NCI-H1694 (cell line): ENCODE measurements at regions not wholly inside any gene's neighbourhood (a gene's known extent, or its start where the extent isn't known, plus 50 kb on each side); places are given as distances from the start of the nearest gene placed in this dataset.
"Not testable (repeated sequence)": the region's sequence is repeated elsewhere in the genome, so short reads cannot be mapped to it uniquely, and the experiment has no call there.

ENCODE experiments used
- DNase-seq: peaks from one replicate; lab custom pipeline; 2025; lab: John Stamatoyannopoulos, UW

GRCh38 chr12:13440844-13441243 lies 244.3 kb downstream of the EMP1 start:
- no peak for DNase-seq

- DNase-seq = no peak
These were observed 241.0 kb downstream of the EMP1 start for GRCh38 chr12:13437541-13437940.

- DNase-seq = no peak
These were observed 240.3 kb downstream of the EMP1 start for GRCh38 chr12:13436696-13437391.

- no peak for DNase-seq
These were observed 239.7 kb downstream of the EMP1 start for GRCh38 chr12:13436182-13436581.

- DNase-seq = no peak
These were observed 238.9 kb downstream of the EMP1 start for GRCh38 chr12:13435235-13435933.

DNA sequence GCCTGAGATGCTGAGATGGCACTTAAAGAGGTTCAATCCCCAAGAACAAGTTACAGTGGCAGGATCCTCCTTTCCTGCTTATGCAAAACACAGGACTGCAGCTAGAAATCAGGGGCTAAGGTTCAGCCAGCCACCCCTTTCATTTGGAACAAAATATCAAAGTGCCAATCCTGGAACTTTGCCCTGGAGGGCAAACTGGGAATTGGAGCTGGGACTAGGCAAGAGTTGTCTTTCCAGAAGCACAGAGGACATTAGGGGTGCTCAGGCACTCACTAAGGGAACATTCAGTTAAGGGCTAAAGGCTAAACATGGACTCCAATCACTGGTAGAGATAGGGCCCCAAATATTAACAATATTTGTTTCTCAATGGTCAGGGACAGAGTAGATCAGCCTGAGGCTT lies 237.2 kb downstream of the EMP1 start:
- no peak for DNase-seq

DNA sequence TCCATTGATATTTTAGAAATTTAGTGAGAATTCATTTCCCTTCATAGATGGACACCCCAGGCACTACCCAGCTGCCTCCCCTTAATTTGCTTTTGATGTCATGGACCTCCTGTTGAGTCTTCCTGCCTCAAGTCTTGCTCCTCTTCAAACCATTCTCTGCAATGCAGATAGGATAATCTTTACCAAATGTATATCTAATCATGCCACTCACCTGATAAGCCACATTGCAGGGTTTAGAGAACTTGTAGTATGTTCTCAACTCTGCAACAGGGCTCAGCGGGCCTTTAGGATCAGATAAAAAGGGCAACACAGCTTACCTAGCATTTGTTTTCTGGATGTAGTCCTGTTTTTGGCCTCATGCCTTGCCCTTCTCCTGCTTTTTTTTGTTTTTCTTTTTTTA lies 234.5 kb downstream of the EMP1 start:
- no peak for DNase-seq

- peak; percentile 98 for DNase-seq
These were observed 232.2 kb downstream of the EMP1 start for GRCh38 chr12:13428538-13429265.

- DNase-seq = no peak
These were observed 229.2 kb downstream of the EMP1 start for GRCh38 chr12:13425766-13426165.

GRCh38 chr12:13422291-13422690 lies 225.8 kb downstream of the EMP1 start:
- DNase-seq = no peak

- DNase-seq = no peak
These were observed 221.0 kb downstream of the EMP1 start for GRCh38 chr12:13417516-13417915.

DNA sequence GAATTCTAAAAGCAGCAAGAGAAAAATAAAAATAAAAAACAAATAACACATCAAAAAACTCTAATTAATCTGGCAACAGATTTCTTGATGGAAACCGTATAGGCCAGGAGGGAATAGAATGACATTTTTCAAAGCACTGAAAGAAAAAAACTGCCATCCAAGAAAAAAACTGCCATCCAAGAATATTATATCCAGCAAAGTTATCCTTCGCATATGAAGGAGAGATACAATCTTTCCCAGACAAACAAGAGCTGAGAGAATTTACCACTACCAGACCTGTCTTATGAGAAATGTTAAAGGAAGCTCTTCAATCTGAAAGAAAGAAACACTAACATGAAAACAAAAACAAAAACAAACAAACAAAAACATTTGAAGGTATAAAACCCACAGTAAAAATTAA lies 214.8 kb downstream of the EMP1 start:
- DNase-seq = no peak

GRCh38 chr12:13405961-13406703 lies 209.6 kb downstream of the EMP1 start:
- DNase-seq = no peak

DNA sequence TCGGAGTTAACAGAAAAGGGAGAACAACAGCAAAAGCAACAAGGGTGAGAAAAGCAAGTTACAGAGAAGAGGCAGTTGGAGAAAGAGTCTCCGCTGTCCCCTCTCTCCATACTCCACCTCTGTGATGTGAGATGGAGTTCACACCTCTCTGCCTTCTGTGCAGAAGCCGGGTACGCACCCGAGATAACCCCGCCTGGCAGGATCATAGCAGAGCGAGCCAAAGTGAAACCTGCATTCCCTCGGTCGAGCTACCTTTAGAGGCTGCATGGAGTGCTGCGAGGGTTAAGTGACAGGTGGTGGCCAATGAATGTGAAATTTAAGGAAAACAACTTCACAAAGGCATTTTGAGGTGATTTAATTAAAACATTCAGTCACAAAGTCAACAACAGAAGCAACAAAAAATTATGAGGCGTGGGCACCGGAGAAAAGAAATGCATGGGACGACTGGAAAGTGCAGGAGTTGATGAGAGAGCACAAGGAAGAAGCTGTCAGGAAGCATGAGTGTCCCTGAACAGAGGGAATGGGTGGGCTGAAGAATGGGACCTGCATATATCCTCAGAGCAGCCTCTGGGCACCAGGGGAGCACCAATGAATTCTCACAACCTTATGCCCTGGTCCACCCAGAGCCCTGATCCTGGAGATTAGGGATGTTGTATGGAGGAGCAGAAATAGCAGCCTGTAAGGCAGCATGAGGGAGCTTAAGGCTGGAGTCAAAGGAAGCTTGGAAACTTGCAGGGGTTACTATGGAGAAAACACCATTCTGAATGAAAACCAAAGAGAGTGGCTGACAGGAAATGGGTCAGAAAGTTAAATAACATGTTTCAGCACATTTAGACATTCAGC lies 208.3 kb downstream of the EMP1 start:
- DNase-seq = no peak

DNA sequence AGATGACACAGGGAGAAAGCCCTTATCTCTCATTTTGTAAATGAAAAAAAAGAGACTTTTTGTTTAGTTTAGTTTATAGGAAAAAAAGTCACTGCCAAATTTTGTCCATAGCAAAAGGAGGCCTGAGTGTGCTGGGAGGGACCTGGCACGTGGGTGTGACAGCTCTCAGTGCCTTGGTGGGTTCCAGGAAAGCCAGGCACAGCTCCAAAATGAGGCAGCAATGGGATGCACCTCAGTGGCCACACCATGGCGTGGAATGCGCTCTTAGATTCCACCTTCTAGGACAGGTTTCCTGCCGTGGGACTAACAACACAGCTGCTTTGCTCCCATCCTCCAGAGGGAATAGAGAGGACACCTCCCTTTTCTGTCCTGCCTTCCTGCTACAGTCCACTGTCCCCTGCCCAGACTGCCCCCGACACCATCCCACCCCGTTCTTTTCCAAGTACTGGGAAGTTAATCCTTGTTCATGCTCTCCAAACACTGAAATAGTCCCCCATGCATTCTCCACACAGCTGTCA lies 207.6 kb downstream of the EMP1 start:
- DNase-seq = no peak

DNA sequence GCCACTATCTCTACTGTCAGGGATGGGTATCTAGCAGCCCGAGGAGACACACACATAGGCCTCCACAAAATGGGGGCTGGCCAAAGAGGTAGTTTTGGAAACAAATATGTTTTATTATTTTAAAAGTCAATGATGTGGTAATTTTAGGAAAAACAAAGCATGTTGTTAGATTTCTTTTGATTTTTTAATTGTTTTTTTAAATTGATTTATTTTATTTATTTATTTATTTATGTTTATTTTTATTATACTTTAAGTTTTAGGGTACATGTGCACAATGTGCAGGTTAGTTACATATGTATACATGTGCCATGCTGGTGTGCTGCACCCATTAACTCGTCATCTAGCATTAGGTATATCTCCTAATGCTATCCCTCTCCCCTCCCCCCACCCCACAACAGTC lies 194.8 kb downstream of the EMP1 start:
- DNase-seq = not testable (repeated sequence)

DNA sequence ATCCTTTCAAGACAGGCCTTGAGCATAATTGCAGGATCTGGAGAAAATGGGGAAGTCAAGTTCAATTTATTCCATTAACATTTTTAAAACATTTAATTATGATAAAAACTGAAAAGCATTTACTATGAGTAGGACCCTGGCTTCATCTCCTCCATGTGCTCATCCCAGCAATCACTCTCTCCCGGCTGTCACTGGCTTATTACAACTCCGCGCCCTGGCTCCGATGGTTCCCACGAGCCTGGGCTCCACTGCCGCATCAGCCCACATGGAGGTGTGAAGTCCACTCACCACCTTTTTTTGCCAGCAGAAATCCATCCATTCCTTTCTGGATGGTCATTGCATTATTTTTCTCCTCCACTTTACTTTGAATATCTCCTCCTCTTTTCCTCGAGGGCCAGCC lies 194.4 kb downstream of the EMP1 start:
- no peak for DNase-seq

DNA sequence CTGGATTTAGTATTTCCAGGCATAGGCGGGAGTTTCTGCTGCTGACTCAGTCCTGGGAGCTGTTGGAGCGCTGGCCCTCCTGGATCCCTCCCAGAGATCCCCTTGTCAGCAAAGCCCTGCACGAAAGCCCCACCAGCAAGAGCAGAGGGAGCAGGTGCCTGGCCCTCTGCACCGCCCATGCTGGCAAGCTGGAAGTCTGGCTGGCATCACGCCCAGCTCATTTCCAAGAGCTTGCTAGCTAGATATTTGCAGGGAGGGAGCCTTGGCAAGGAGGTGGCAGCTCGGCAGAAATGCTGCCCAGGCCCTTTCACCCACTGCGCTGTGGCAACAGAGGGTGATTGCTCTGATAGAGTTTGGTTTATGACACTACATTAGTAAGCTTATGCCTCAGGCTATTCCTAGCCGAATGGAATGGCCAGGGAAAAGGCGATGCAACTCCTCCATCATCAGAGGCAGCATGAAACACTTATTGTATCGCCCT lies 193.9 kb downstream of the EMP1 start:
- peak; percentile 99 for DNase-seq

DNA sequence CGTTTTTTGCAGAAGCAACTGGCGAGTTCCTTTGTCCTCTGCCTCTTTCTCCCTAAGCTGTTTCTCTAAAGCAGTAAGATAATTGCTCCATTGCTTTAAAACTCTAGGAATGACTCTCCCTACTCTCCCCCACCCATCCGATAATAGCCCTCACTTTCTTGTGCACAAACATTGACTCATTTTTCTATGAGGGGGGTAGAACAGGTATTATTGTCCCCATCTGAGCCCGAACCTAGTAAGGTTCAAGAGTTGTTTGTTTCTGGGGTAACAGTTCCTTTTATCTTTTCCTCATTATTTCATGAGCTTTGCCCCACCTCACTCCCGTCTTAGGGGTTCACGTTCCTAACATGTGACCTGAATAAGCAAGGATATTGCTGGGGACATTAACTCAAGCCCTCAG lies 190.6 kb downstream of the EMP1 start:
- no peak for DNase-seq

GRCh38 chr12:13386323-13387039 lies 190.0 kb downstream of the EMP1 start:
- DNase-seq = no peak
